Endodermal cell (in vitro differentiated cells): ENCODE measurements at regions not wholly inside any gene's neighbourhood (a gene's known extent, or its start where the extent isn't known, plus 50 kb on each side); places are given as distances from the start of the nearest gene placed in this dataset.

Source experiments
- DNase-seq: peaks from one replicate; pipeline ENCODE4 v3.0.0-alpha.2; 2017
- H3K27ac ChIP-seq: 2 replicates; pipeline ENCODE4 v1.5.1; 2013; ENCODE audit warnings: mild to moderate bottlenecking, low read depth, low read length, moderate library complexity
- H3K27me3 ChIP-seq: 2 replicates; pipeline ENCODE4 v1.6.1; 2013; ENCODE audit warnings: mild to moderate bottlenecking, low read length, moderate library complexity; ENCODE audit not compliant: insufficient read depth, control insufficient read depth, poor library complexity, severe bottlenecking
- H3K36me3 ChIP-seq: 2 replicates; pipeline ENCODE4 v1.7.0; 2013; ENCODE audit warnings: mild to moderate bottlenecking, low read length, moderate library complexity; ENCODE audit not compliant: control insufficient read depth, insufficient read depth
- H3K4me1 ChIP-seq: one replicate; pipeline ENCODE4 v1.7.0; 2013; ENCODE audit warnings: low read length; ENCODE audit not compliant: control insufficient read depth, insufficient read depth
- H3K4me3 ChIP-seq: 2 replicates; pipeline ENCODE4 v1.5.1; 2013; ENCODE audit warnings: mild to moderate bottlenecking, low read length, moderate library complexity
- H3K9ac ChIP-seq: 2 replicates; pipeline ENCODE4 v1.6.1; 2013; ENCODE audit warnings: mild to moderate bottlenecking, low read length, moderate library complexity; ENCODE audit not compliant: poor library complexity, severe bottlenecking; ENCODE audit errors: extremely low read depth
- H3K9me3 ChIP-seq: 2 replicates; pipeline ENCODE4 v1.6.1; 2013; ENCODE audit warnings: mild to moderate bottlenecking, low read length, moderate library complexity; ENCODE audit not compliant: control insufficient read depth
- H3K27ac Mint-ChIP-seq: 2 replicates; pipeline ENCODE4 v1.8.0; 2020; ENCODE audit warnings: mixed read lengths
- H3K27me3 Mint-ChIP-seq: 2 replicates; pipeline ENCODE4 v1.8.0; 2021; ENCODE audit warnings: mild to moderate bottlenecking, mixed read lengths; ENCODE audit not compliant: insufficient read depth
- H3K36me3 Mint-ChIP-seq: 2 replicates; pipeline ENCODE4 v1.8.0; 2020; ENCODE audit warnings: low read depth, mixed read lengths
- H3K4me1 Mint-ChIP-seq: 2 replicates; pipeline ENCODE4 v1.8.0; 2020; ENCODE audit warnings: mixed read lengths
- H3K4me3 Mint-ChIP-seq: 2 replicates; pipeline ENCODE4 v1.8.0; 2020; ENCODE audit warnings: mild to moderate bottlenecking, moderate library complexity, mixed read lengths
- H3K9me3 Mint-ChIP-seq: 2 replicates; pipeline ENCODE4 v1.8.0; 2020; ENCODE audit warnings: mild to moderate bottlenecking, mixed read lengths
- CTCF ChIP-seq: fragments of 200-600 bp; sonication (generic); conservative IDR thresholded peaks from 2 replicates; pipeline ENCODE4 v1.5.0; 2021; ENCODE audit warnings: antibody characterized with exemption, mild to moderate bottlenecking
- WGBS, 2 experiments: methylation state at CpG; one replicate each; pipeline versions ENCODE4 v1.1.5 to v1.1.7; 2013; ENCODE audit warnings: missing lambda C conversion rate in 2 of 2, mixed read lengths in 1 of 2; ENCODE audit not compliant: insufficient coverage in 1 of 2, insufficient read length in 1 of 2; 5-methylcytosine and 5-hydroxymethylcytosine counted together

GRCh38 chr1:4058122-4058521 lies 158.1 kb upstream of the C1orf174 start:
- no peak overlapping the region for H3K4me3 Mint-ChIP-seq
- H3K27me3 Mint-ChIP-seq: no peaks in the 10 kb centered on the region
- no peaks in the 10 kb centered on the region for H3K9me3 ChIP-seq
- no peak for TF ChIP-seq CTCF
- H3K4me1 ChIP-seq: no peaks in the 10 kb centered on the region
- H3K36me3 ChIP-seq: no peaks in the 10 kb centered on the region
- H3K4me3 ChIP-seq: no peak overlapping the region
- no peaks in the 10 kb centered on the region for H3K9me3 Mint-ChIP-seq
- no peak overlapping the region for H3K27ac Mint-ChIP-seq
- no peaks in the 10 kb centered on the region for H3K27me3 ChIP-seq
- no peak overlapping the region for H3K27ac ChIP-seq
- 90 to 93% methylated on average over 12 to 14 of the region's 14 CpGs for WGBS, 2 experiments
- no peaks in the 10 kb centered on the region for H3K4me1 Mint-ChIP-seq
- no peaks in the 10 kb centered on the region for H3K36me3 Mint-ChIP-seq
- DNase-seq: no peak
- H3K9ac ChIP-seq: no peak overlapping the region

GRCh38 chr1:4058706-4059105 lies 158.6 kb upstream of the C1orf174 start:
- no peaks in the 10 kb centered on the region for H3K9me3 Mint-ChIP-seq
- H3K27ac Mint-ChIP-seq: no peak overlapping the region
- Histone ChIP-seq H3K36me3 (no peaks in the 10 kb centered on the region), H3K27ac (no peak overlapping the region), H3K27me3 (no peaks in the 10 kb centered on the region), H3K4me1 (no peaks in the 10 kb centered on the region), H3K9me3 (no peaks in the 10 kb centered on the region), H3K4me3 (no peak overlapping the region), H3K9ac (no peak overlapping the region)
- no peak for DNase-seq
- H3K4me1 Mint-ChIP-seq: no peaks in the 10 kb centered on the region
- WGBS, 2 experiments: 92% methylated on average over 8 of the region's 8 CpGs; no CpG with 5 or more reads in 1 of the 2 experiments
- no peak overlapping the region for H3K4me3 Mint-ChIP-seq
- no peaks in the 10 kb centered on the region for H3K27me3 Mint-ChIP-seq
- H3K36me3 Mint-ChIP-seq: no peaks in the 10 kb centered on the region
- TF ChIP-seq CTCF: no peak

GRCh38 chr1:4059270-4059669 lies 159.2 kb upstream of the C1orf174 start:
- no peaks in the 10 kb centered on the region for H3K27me3 ChIP-seq

More at GRCh38 chr1:4059270-4059669, 159.2 kb upstream of the C1orf174 start:
- Mint-ChIP-seq H3K36me3 (no peaks in the 10 kb centered on the region), H3K27me3 (no peaks in the 10 kb centered on the region), H3K27ac (no peak overlapping the region), H3K4me3 (no peak overlapping the region), H3K4me1 (no peaks in the 10 kb centered on the region), H3K9me3 (no peaks in the 10 kb centered on the region)
- 80 to 85% methylated on average over 10 to 16 of the region's 16 CpGs for WGBS, 2 experiments
- TF ChIP-seq CTCF: no peak
- DNase-seq: no peak
- H3K4me3 ChIP-seq: no peak overlapping the region
- H3K36me3 ChIP-seq: no peaks in the 10 kb centered on the region
- no peaks in the 10 kb centered on the region for H3K9me3 ChIP-seq
- no peaks in the 10 kb centered on the region for H3K4me1 ChIP-seq
- H3K27ac ChIP-seq: no peak overlapping the region
- no peak overlapping the region for H3K9ac ChIP-seq
